A549 (cell line): ENCODE measurements at regions not wholly inside any gene's neighbourhood (a gene's known extent, or its start where the extent isn't known, plus 50 kb on each side); places are given as distances from the start of the nearest gene placed in this dataset.
A peak's percentile ranks its signal among the peaks of the same experiment; 100 is the strongest.

ENCODE experiments used
- ATAC-seq, 2 experiments: fragments of 200-7000 bp in 1 of 2; fragments of >200 bp in 1 of 2; cut with Nextera tagmentation in 1 of 2; cut with Tn5 transposase in 1 of 2; 3 replicates each; pipeline versions ENCODE4 v1.8.0 to v1.9.1; 2018 to 2020; ENCODE audit warnings: mild to moderate bottlenecking in 1 of 2, moderate library complexity in 1 of 2
- CTCF ChIA-PET: fragments of 300-600 bp; sonication (Branson Sonifier 250); formaldehyde crosslinking; extraction: SDS; loops from one replicate; lab custom pipeline; 2021; ENCODE audit warnings: antibody characterized with exemption, inconsistent platforms; lab: Yijun Ruan, JAX
- POLR2A ChIA-PET: fragments of 350-600 bp; formaldehyde crosslinking; extraction: SDS; loops from one replicate; lab custom pipeline; 2021; ENCODE audit warnings: antibody characterized with exemption, inconsistent platforms; lab: Yijun Ruan, JAX
- DNase-seq, 2 experiments: peaks; one replicate each; pipeline versions ENCODE4 v3.0.0 to v3.0.0-alpha.2; 2011 to 2016; ENCODE audit warnings: low read depth in 1 of 2, low spot score in 1 of 2
- FAIRE-seq: peaks from 2 replicates; lab custom pipeline; 2011; peaks lifted over from hg19 to GRCh38; lab: Jason Lieb, UNC
- H3K27ac ChIP-seq, 2 experiments: fragments of >200 bp; sonication (Bioruptor Twin); formaldehyde crosslinking; 3 replicates each; pipeline ENCODE4 v1.5.1; 2016 to 2017
- H3K4me1 ChIP-seq: fragments of >200 bp; sonication (Bioruptor Twin); formaldehyde crosslinking; 3 replicates; pipeline ENCODE4 v1.6.1; 2016
- H3K4me2 ChIP-seq: fragments of >200 bp; sonication (Bioruptor Twin); formaldehyde crosslinking; 3 replicates; pipeline ENCODE4 v1.6.1; 2016
- H3K4me3 ChIP-seq: fragments of >200 bp; sonication (Bioruptor Twin); formaldehyde crosslinking; 3 replicates; pipeline ENCODE4 v1.5.1; 2016
- H3K9me3 ChIP-seq: fragments of >200 bp; sonication (Bioruptor Twin); formaldehyde crosslinking; 3 replicates; pipeline ENCODE4 v1.6.1; 2016
- CHD2 ChIP-seq: fragments of 150-350 bp; IDR thresholded peaks from 2 replicates; pipeline ENCODE4 v1.6.1; 2014; ENCODE audit warnings: low read length; ENCODE audit not compliant: partially characterized antibody
- EHF ChIP-seq: fragments of 250-450 bp; sonication (Bioruptor Pico); IDR thresholded peaks from 2 replicates; pipeline ENCODE4 v1.5.0; 2020; ENCODE audit warnings: mild to moderate bottlenecking
- ESRRA ChIP-seq: fragments of 150-350 bp; IDR thresholded peaks from 2 replicates; pipeline ENCODE4 v1.6.1; 2014; ENCODE audit warnings: mild to moderate bottlenecking, low read length, borderline replicate concordance
- FOSB ChIP-seq: fragments of 250-450 bp; sonication (Bioruptor Pico); IDR thresholded peaks from 2 replicates; pipeline ENCODE4 v1.5.0; 2020; ENCODE audit warnings: mild to moderate bottlenecking, moderate library complexity
- FOSL2 ChIP-seq, 2 experiments: fragments of 450-650 bp in 1 of 2; fragments of >200 bp in 1 of 2; sonication (Bioruptor Twin) in 1 of 2; formaldehyde crosslinking; IDR thresholded peaks; 2 replicates each; pipeline versions ENCODE4 v1.5.0 to v1.6.1; 2016 to 2020; ENCODE audit warnings: mild to moderate bottlenecking in 1 of 2, moderate library complexity in 1 of 2
- FOXS1 ChIP-seq: fragments of 250-450 bp; sonication (Bioruptor Pico); IDR thresholded peaks from 2 replicates; pipeline ENCODE4 v1.5.0; 2020; ENCODE audit warnings: mild to moderate bottlenecking, moderate library complexity
- GATA3 ChIP-seq: IDR thresholded peaks from 2 replicates; pipeline ENCODE4 v1.6.1; 2012; ENCODE audit warnings: borderline replicate concordance
- HDAC2 ChIP-seq: fragments of 200-600 bp; sonication (generic); IDR thresholded peaks from 2 replicates; pipeline ENCODE4 v1.6.1; 2016
- HOXA7 ChIP-seq: fragments of 250-450 bp; sonication (Bioruptor Pico); IDR thresholded peaks from 2 replicates; pipeline ENCODE4 v1.5.0; 2020; ENCODE audit warnings: mild to moderate bottlenecking, moderate library complexity
- HOXB5 ChIP-seq: fragments of 250-450 bp; sonication (Bioruptor Pico); IDR thresholded peaks from 2 replicates; pipeline ENCODE4 v1.5.0; 2020; ENCODE audit warnings: mild to moderate bottlenecking, moderate library complexity
- KDM5A ChIP-seq: fragments of 200-600 bp; sonication (generic); IDR thresholded peaks from 2 replicates; pipeline ENCODE4 v1.6.1; 2016; ENCODE audit warnings: antibody characterized with exemption, mild to moderate bottlenecking
- MAFK ChIP-seq: fragments of 450-650 bp; IDR thresholded peaks from 2 replicates; pipeline ENCODE4 v1.6.1; 2014; ENCODE audit not compliant: partially characterized antibody
- MYC ChIP-seq: IDR thresholded peaks from 2 replicates; pipeline ENCODE4 v1.6.1; 2012; ENCODE audit warnings: mild to moderate bottlenecking, inconsistent platforms, low read length, improper control_type of control experiment, borderline replicate concordance
- NFE2L2 ChIP-seq: fragments of 150-350 bp; conservative IDR thresholded peaks from 2 replicates; pipeline ENCODE4 v1.6.1; 2014; ENCODE audit warnings: low read length
- NR3C1 ChIP-seq: fragments of >200 bp; sonication (Bioruptor Twin); formaldehyde crosslinking; IDR thresholded peaks from 3 replicates; pipeline ENCODE4 v1.6.1; 2017
- POLR2A ChIP-seq: IDR thresholded peaks from 2 replicates; pipeline ENCODE4 v1.6.1; 2012; ENCODE audit warnings: mild to moderate bottlenecking, low read length
- RAD21 ChIP-seq, 2 experiments: fragments of >200 bp in 1 of 2; sonication (Bioruptor Twin) in 1 of 2; formaldehyde crosslinking in 1 of 2; IDR thresholded peaks in 1 of 2; conservative IDR thresholded peaks in 1 of 2; 2 replicates in 1 of 2; 3 replicates in 1 of 2; pipeline ENCODE4 v1.6.1; 2012 to 2018; ENCODE audit warnings: inconsistent platforms in 1 of 2
- RARB ChIP-seq: fragments of 250-450 bp; sonication (Bioruptor Pico); IDR thresholded peaks from 2 replicates; pipeline ENCODE4 v1.8.0; 2021; ENCODE audit warnings: mild to moderate bottlenecking, moderate library complexity
- TFCP2L1 ChIP-seq: fragments of 250-450 bp; sonication (Bioruptor Pico); IDR thresholded peaks from 2 replicates; pipeline ENCODE4 v1.5.0; 2021; ENCODE audit warnings: mild to moderate bottlenecking
- TP53 ChIP-seq: fragments of 250-450 bp; sonication (Bioruptor Pico); IDR thresholded peaks from 2 replicates; pipeline ENCODE4 v1.5.0; 2021; ENCODE audit warnings: mild to moderate bottlenecking, moderate library complexity
- ZC3H11A ChIP-seq: fragments of 450-650 bp; IDR thresholded peaks from 2 replicates; pipeline ENCODE4 v1.6.1; 2014; ENCODE audit warnings: antibody characterized with exemption, mild to moderate bottlenecking
- WGBS: methylation state at CpG from one replicate; pipeline ENCODE4 v1.1.6; 2017; ENCODE audit errors: missing lambda C conversion rate; 5-methylcytosine and 5-hydroxymethylcytosine counted together
- TF ChIP-seq, protein P1 (sequence below): IDR thresholded peaks from 2 replicates; pipeline ENCODE4 v1.6.1; 2012; ENCODE audit warnings: low read depth, borderline replicate concordance
- TF ChIP-seq, protein P2 (sequence below): fragments of >200 bp; sonication (Bioruptor Twin); formaldehyde crosslinking; IDR thresholded peaks from 3 replicates; pipeline ENCODE4 v1.6.1; 2016
- TF ChIP-seq, protein P3 (sequence below): fragments of 450-650 bp; IDR thresholded peaks from 2 replicates; pipeline ENCODE4 v1.6.1; 2014; ENCODE audit warnings: antibody characterized with exemption
- TF ChIP-seq, protein P4 (sequence below): fragments of 250-450 bp; sonication (Bioruptor Pico); IDR thresholded peaks from 2 replicates; pipeline ENCODE4 v1.5.0; 2021; ENCODE audit warnings: mild to moderate bottlenecking, moderate library complexity, borderline replicate concordance

GRCh38 chr6:147016440-147016839 is 187.8 kb upstream of the STXBP5 start:
- no peaks in the 10 kb centered on the region for H3K9me3 ChIP-seq
- 67% methylated on average over 3 of the region's 3 CpGs for WGBS
- H3K4me3 ChIP-seq, result no peak overlapping the region
- ATAC-seq (no peak), DNase-seq (no peak), FAIRE-seq (no peak)
- H3K4me2 ChIP-seq, result no peak overlapping the region
- H3K4me1 ChIP-seq, result peaks cover 16% of the 10 kb centered on the region; the same call in 2 of the 3 replicates
- peak overlapping the region in 1 of 2 experiments; percentile 13; a peak in 1 of 6 replicates for H3K27ac ChIP-seq
- CTCF ChIA-PET, result no interaction called here
- POLR2A ChIA-PET, result no interaction called here
- TF ChIP-seq TP53 (CRISPR knock-in tag) (no peak), ESRRA (no peak), RARB (CRISPR knock-in tag) (no peak), HOXA7 (CRISPR knock-in tag) (no peak), FOSB (CRISPR knock-in tag) (no peak), TFCP2L1 (CRISPR knock-in tag) (no peak), EHF (no peak), HDAC2 (no peak), MAFK (no peak), CHD2 (no peak), ZC3H11A (no peak)
- TF ChIP-seq, protein P1, sequence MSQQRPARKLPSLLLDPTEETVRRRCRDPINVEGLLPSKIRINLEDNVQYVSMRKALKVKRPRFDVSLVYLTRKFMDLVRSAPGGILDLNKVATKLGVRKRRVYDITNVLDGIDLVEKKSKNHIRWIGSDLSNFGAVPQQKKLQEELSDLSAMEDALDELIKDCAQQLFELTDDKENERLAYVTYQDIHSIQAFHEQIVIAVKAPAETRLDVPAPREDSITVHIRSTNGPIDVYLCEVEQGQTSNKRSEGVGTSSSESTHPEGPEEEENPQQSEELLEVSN, result no peak
- TF ChIP-seq, protein P2, sequence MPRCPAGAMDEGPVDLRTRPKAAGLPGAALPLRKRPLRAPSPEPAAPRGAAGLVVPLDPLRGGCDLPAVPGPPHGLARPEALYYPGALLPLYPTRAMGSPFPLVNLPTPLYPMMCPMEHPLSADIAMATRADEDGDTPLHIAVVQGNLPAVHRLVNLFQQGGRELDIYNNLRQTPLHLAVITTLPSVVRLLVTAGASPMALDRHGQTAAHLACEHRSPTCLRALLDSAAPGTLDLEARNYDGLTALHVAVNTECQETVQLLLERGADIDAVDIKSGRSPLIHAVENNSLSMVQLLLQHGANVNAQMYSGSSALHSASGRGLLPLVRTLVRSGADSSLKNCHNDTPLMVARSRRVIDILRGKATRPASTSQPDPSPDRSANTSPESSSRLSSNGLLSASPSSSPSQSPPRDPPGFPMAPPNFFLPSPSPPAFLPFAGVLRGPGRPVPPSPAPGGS, result no peak

- TF ChIP-seq GATA3 (no peak), KDM5A (no peak), HDAC2 (no peak), EHF (no peak), FOSL2 (IDR thresholded peaks at IDR 0.05) (no peak), FOSL2 (CRISPR knock-in tag; IDR thresholded peaks at IDR 0.05) (no peak), FOXS1 (CRISPR knock-in tag) (no peak), TFCP2L1 (CRISPR knock-in tag) (no peak), NR3C1 (no peak), RAD21 (conservative IDR thresholded peaks at IDR 0.05 in 1 of 2, IDR thresholded peaks at IDR 0.05 in 1 of 2) (no peak), MYC (no peak), NFE2L2 (no peak), POLR2A (no peak), ZC3H11A (no peak), HOXB5 (CRISPR knock-in tag) (no peak)
- TF ChIP-seq, protein P3, sequence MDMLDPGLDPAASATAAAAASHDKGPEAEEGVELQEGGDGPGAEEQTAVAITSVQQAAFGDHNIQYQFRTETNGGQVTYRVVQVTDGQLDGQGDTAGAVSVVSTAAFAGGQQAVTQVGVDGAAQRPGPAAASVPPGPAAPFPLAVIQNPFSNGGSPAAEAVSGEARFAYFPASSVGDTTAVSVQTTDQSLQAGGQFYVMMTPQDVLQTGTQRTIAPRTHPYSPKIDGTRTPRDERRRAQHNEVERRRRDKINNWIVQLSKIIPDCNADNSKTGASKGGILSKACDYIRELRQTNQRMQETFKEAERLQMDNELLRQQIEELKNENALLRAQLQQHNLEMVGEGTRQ, result no peak
- TF ChIP-seq, protein P4, sequence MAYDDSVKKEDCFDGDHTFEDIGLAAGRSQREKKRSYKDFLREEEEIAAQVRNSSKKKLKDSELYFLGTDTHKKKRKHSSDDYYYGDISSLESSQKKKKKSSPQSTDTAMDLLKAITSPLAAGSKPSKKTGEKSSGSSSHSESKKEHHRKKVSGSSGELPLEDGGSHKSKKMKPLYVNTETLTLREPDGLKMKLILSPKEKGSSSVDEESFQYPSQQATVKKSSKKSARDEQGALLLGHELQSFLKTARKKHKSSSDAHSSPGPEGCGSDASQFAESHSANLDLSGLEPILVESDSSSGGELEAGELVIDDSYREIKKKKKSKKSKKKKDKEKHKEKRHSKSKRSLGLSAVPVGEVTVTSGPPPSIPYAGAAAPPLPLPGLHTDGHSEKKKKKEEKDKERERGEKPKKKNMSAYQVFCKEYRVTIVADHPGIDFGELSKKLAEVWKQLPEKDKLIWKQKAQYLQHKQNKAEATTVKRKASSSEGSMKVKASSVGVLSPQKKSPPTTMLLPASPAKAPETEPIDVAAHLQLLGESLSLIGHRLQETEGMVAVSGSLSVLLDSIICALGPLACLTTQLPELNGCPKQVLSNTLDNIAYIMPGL (CRISPR knock-in tag), result no peak
- TF ChIP-seq, all 56 proteins: peak for 0
- Histone ChIP-seq H3K9me3 (no peaks in the 10 kb centered on the region), H3K4me1 (peaks cover 16% of the 10 kb centered on the region; the same call in 2 of the 3 replicates), H3K27ac (no peak overlapping the region), H3K4me3 (no peak overlapping the region), H3K4me2 (no peak overlapping the region)
- ChIA-PET POLR2A (no interaction called here), CTCF (no interaction called here)
- no peak for ATAC-seq
- WGBS, result 93% methylated on average over 4 of the region's 4 CpGs
- FAIRE-seq, result no peak
- no peak for DNase-seq
These were observed 187.1 kb upstream of the STXBP5 start for GRCh38 chr6:147017153-147017552.
